GM23248 (cell line): ENCODE measurements at regions not wholly inside any gene's neighbourhood (a gene's known extent, or its start where the extent isn't known, plus 50 kb on each side); places are given as distances from the start of the nearest gene placed in this dataset.

ENCODE experiments used
- EZH2 ChIP-seq: fragments of 200-600 bp; sonication (generic); IDR thresholded peaks from 2 replicates; pipeline ENCODE4 v1.6.1; 2018; ENCODE audit warnings: antibody characterized with exemption, mild to moderate bottlenecking; ENCODE audit not compliant: insufficient read depth, poor library complexity, severe bottlenecking
- EZH2phosphoT487 ChIP-seq: fragments of 200-600 bp; sonication (generic); IDR thresholded peaks from 2 replicates; pipeline ENCODE4 v1.6.1; 2018; ENCODE audit warnings: antibody characterized with exemption, moderate library complexity, mild to moderate bottlenecking, low read depth; ENCODE audit not compliant: insufficient read depth

GRCh38 chrX:5417381-5417780 is 811.3 kb downstream of the NLGN4X start:
- TF ChIP-seq EZH2phosphoT487 (no peak), EZH2 (no peak)
